ENCODE measurements at regions not wholly inside any gene's neighbourhood (a gene's known extent, or its start where the extent isn't known, plus 50 kb on each side); places are given as distances from the start of the nearest gene placed in this dataset.

DNA sequence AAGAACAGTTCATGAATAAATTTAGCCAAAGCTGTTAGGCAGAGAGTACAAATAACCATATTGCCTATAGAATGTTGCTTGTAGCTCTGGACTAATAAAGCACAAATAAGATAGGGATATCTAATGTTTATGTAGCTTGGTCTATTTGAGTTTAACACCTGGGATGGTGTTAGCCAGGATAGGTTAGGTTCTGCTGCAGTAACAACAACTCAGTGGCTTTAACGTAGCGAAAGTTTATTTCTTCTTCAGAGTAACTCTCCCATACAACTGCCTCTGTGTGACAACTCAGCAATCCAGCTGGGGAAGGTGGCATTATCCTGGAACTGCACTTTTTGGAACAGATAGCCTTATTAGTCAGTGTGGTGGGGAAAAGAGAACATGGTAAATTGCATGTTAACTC, 52.2 kb upstream of the STEAP4 start:
- no peaks in the 10 kb centered on the region for H3K9me3 ChIP-seq (ENCODE audit: insufficient read depth, low read length, severe bottlenecking)
- no peak for DNase-seq
- H3K9ac ChIP-seq (ENCODE audit: low read depth, low read length): no peak overlapping the region
- TF ChIP-seq, protein P1, sequence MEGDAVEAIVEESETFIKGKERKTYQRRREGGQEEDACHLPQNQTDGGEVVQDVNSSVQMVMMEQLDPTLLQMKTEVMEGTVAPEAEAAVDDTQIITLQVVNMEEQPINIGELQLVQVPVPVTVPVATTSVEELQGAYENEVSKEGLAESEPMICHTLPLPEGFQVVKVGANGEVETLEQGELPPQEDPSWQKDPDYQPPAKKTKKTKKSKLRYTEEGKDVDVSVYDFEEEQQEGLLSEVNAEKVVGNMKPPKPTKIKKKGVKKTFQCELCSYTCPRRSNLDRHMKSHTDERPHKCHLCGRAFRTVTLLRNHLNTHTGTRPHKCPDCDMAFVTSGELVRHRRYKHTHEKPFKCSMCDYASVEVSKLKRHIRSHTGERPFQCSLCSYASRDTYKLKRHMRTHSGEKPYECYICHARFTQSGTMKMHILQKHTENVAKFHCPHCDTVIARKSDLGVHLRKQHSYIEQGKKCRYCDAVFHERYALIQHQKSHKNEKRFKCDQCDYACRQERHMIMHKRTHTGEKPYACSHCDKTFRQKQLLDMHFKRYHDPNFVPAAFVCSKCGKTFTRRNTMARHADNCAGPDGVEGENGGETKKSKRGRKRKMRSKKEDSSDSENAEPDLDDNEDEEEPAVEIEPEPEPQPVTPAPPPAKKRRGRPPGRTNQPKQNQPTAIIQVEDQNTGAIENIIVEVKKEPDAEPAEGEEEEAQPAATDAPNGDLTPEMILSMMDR (IDR thresholded peaks at IDR 0.05; ENCODE audit: borderline replicate concordance, extremely low read depth, low read length, poor library complexity, severe bottlenecking): no peak
- no peak for TF ChIP-seq EZH2 (IDR thresholded peaks at IDR 0.05; ENCODE audit: borderline replicate concordance, low read depth, low read length, severe bottlenecking)
- H3K27ac ChIP-seq (ENCODE audit: low read length): no peak overlapping the region
- no peaks in the 10 kb centered on the region for H3K79me2 ChIP-seq (ENCODE audit: insufficient read depth, low read length)
- no peaks in the 10 kb centered on the region for H3K4me1 ChIP-seq (ENCODE audit: insufficient read depth, low read length)
- H2AFZ ChIP-seq (ENCODE audit: low read depth, low read length): no peak overlapping the region
- H3K4me2 ChIP-seq (ENCODE audit: insufficient read depth, low read length): no peak overlapping the region
- H3K4me3 ChIP-seq (ENCODE audit: low read depth in 1 of 2, low read length in 2 of 2): no peak overlapping the region
- H3K27me3 ChIP-seq (ENCODE audit: insufficient read depth, low read length, poor library complexity): no peaks in the 10 kb centered on the region
- no peaks in the 10 kb centered on the region for H3K36me3 ChIP-seq (ENCODE audit: insufficient read depth, low read length)
- no peak for ATAC-seq (ENCODE audit: insufficient read depth, low read depth)
- no peaks in the 10 kb centered on the region for H4K20me1 ChIP-seq (ENCODE audit: insufficient read depth, low read length)

GRCh38 chr7:88358526-88358838, 51.8 kb upstream of the STEAP4 start:
- H3K27ac ChIP-seq (ENCODE audit: low read length): no peak overlapping the region
- DNase-seq: no peak

DNA sequence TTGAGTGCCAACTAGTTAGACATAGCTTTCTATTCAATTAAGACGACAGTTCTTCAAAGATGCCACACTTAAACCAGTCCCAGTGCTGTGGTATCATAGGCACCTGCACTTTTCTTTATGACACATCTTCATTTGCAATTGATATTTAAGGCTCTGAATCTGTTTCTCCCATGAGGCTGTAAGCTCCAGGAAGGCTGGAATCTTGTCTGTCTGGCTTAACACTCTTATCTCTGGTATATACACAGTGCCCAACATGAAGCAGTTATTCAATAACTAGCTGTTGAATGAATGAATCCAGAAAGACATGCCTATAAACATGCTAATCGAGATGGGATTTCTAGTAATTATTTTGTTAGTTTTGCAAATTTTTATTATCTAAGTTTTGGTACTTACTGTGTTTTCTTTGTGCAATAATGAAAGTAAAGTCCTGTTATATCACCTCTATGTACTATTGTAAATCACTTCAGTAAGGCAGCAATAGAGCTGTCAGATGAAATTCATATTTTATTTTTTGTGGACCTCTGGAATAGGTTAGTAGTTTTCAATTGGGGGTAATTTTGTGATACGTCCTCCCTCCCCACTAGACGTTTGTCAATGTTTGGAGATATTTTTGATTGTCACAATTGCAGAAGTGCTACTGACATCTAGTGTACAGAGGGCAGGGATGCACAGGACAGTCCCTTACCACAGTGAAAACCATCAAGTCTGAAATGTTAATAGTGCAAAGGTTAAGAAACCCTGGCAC, 51.3 kb upstream of the STEAP4 start:
- ATAC-seq (ENCODE audit: insufficient read depth, low read depth) (peak; percentile 62; the same call in 1 of the 3 replicates), DNase-seq (no peak)
- H3K27me3 ChIP-seq (ENCODE audit: insufficient read depth, low read length, poor library complexity): peaks cover 5% of the 10 kb centered on the region
- TF ChIP-seq, protein P1 (IDR thresholded peaks at IDR 0.05; ENCODE audit: borderline replicate concordance, extremely low read depth, low read length, poor library complexity, severe bottlenecking): peak; percentile 46
- TF ChIP-seq EZH2 (IDR thresholded peaks at IDR 0.05; ENCODE audit: borderline replicate concordance, low read depth, low read length, severe bottlenecking): no peak
- no peaks in the 10 kb centered on the region for H3K9me3 ChIP-seq (ENCODE audit: insufficient read depth, low read length, severe bottlenecking)
- no peak overlapping the region for H3K27ac ChIP-seq (ENCODE audit: low read length)
- no peaks in the 10 kb centered on the region for H4K20me1 ChIP-seq (ENCODE audit: insufficient read depth, low read length)
- H3K36me3 ChIP-seq (ENCODE audit: insufficient read depth, low read length): no peaks in the 10 kb centered on the region
- no peak overlapping the region for H3K4me2 ChIP-seq (ENCODE audit: insufficient read depth, low read length)
- H3K4me1 ChIP-seq (ENCODE audit: insufficient read depth, low read length): no peaks in the 10 kb centered on the region
- H3K9ac ChIP-seq (ENCODE audit: low read depth, low read length): no peak overlapping the region
- H3K4me3 ChIP-seq (ENCODE audit: low read depth in 1 of 2, low read length in 2 of 2): no peak overlapping the region
- H2AFZ ChIP-seq (ENCODE audit: low read depth, low read length): no peak overlapping the region
- no peaks in the 10 kb centered on the region for H3K79me2 ChIP-seq (ENCODE audit: insufficient read depth, low read length)

More at GRCh38 chr7:88358526-88358838, 51.8 kb upstream of the STEAP4 start:
- Histone ChIP-seq H3K4me3 (ENCODE audit: low read depth in 1 of 2, low read length in 2 of 2) (no peak overlapping the region), H3K36me3 (ENCODE audit: insufficient read depth, low read length) (no peaks in the 10 kb centered on the region), H4K20me1 (ENCODE audit: insufficient read depth, low read length) (no peaks in the 10 kb centered on the region), H3K79me2 (ENCODE audit: insufficient read depth, low read length) (no peaks in the 10 kb centered on the region), H3K27me3 (ENCODE audit: insufficient read depth, low read length, poor library complexity) (peaks cover under 1% of the 10 kb centered on the region), H2AFZ (ENCODE audit: low read depth, low read length) (no peak overlapping the region), H3K9me3 (ENCODE audit: insufficient read depth, low read length, severe bottlenecking) (no peaks in the 10 kb centered on the region), H3K4me2 (ENCODE audit: insufficient read depth, low read length) (no peak overlapping the region), H3K9ac (ENCODE audit: low read depth, low read length) (no peak overlapping the region), H3K4me1 (ENCODE audit: insufficient read depth, low read length) (no peaks in the 10 kb centered on the region)
- TF ChIP-seq EZH2 (IDR thresholded peaks at IDR 0.05; ENCODE audit: borderline replicate concordance, low read depth, low read length, severe bottlenecking): no peak
- TF ChIP-seq, protein P1 (IDR thresholded peaks at IDR 0.05; ENCODE audit: borderline replicate concordance, extremely low read depth, low read length, poor library complexity, severe bottlenecking): no peak
- ATAC-seq (ENCODE audit: insufficient read depth, low read depth): no peak

All from DND-41 (cell line).